Peyer's patch (tissue), 4 donors: ENCODE measurements at regions not wholly inside any gene's neighbourhood (a gene's known extent, or its start where the extent isn't known, plus 50 kb on each side); places are given as distances from the start of the nearest gene placed in this dataset.

Source experiments
- DNase-seq, 3 donors: peaks; one replicate each; pipeline ENCODE4 v3.0.0-alpha.2; 2017 to 2019
- H3K27ac ChIP-seq, 4 donors: fragments of 200-600 bp; sonication (generic); one replicate each; pipeline ENCODE4 v1.5.1; 2016 to 2019
- H3K27me3 ChIP-seq, 2 donors: fragments of 200-600 bp; sonication (generic); one replicate each; pipeline ENCODE4 v1.5.1; 2019
- H3K36me3 ChIP-seq, 3 donors: fragments of 200-600 bp; sonication (generic); one replicate each; pipeline ENCODE4 v1.5.1; 2016 to 2019
- H3K4me1 ChIP-seq, 4 donors: fragments of 200-600 bp; sonication (generic); one replicate each; pipeline ENCODE4 v1.5.1; 2016 to 2019
- H3K4me3 ChIP-seq, 4 donors: fragments of 200-600 bp; sonication (generic); 1 replicate in 3 of 4; 2 replicates in 1 of 4; pipeline ENCODE4 v1.5.1; 2016 to 2019; ENCODE audit warnings: mild to moderate bottlenecking in 1 of 4
- H3K9me3 ChIP-seq, 4 donors: fragments of 200-600 bp; sonication (generic); one replicate each; pipeline ENCODE4 v1.5.1; 2016 to 2019; ENCODE audit warnings: mild to moderate bottlenecking in 1 of 4
- POLR2A ChIP-seq, 2 donors: fragments of 450-650 bp; IDR thresholded peaks; one replicate each; pipeline ENCODE4 v1.5.1; 2017; ENCODE audit warnings: antibody characterized with exemption in 2 of 2, mild to moderate bottlenecking in 2 of 2, moderate library complexity in 2 of 2
- TF ChIP-seq, protein P1 (sequence below), 6 experiments: fragments of 450-650 bp in 4 of 6; fragments of 200-600 bp in 2 of 6; sonication (generic) in 1 of 6; IDR thresholded peaks; one replicate each; pipeline ENCODE4 v1.5.1; 2017 to 2019; ENCODE audit warnings: antibody characterized with exemption in 6 of 6, mild to moderate bottlenecking in 3 of 6, moderate library complexity in 1 of 6

- H3K4me1 ChIP-seq = peaks cover 0 to 10% (median 0%) of the 10 kb centered on the region in 4 donors
- H3K36me3 ChIP-seq = no peaks in the 10 kb centered on the region
- no peaks in the 10 kb centered on the region for H3K27me3 ChIP-seq
- TF ChIP-seq, protein P1, sequence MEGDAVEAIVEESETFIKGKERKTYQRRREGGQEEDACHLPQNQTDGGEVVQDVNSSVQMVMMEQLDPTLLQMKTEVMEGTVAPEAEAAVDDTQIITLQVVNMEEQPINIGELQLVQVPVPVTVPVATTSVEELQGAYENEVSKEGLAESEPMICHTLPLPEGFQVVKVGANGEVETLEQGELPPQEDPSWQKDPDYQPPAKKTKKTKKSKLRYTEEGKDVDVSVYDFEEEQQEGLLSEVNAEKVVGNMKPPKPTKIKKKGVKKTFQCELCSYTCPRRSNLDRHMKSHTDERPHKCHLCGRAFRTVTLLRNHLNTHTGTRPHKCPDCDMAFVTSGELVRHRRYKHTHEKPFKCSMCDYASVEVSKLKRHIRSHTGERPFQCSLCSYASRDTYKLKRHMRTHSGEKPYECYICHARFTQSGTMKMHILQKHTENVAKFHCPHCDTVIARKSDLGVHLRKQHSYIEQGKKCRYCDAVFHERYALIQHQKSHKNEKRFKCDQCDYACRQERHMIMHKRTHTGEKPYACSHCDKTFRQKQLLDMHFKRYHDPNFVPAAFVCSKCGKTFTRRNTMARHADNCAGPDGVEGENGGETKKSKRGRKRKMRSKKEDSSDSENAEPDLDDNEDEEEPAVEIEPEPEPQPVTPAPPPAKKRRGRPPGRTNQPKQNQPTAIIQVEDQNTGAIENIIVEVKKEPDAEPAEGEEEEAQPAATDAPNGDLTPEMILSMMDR (IDR thresholded peaks at IDR 0.05) = peak; percentile 72 to 95 (median 92)
- TF ChIP-seq POLR2A (IDR thresholded peaks at IDR 0.05) = no peak
- H3K9me3 ChIP-seq = no peaks in the 10 kb centered on the region
- peak overlapping the region in 2 of 4 donors; percentile 35 to 43 for H3K4me3 ChIP-seq
- no peak overlapping the region for H3K27ac ChIP-seq
- DNase-seq = peak in 2 of 3 donors; percentile 64 to 78
These were observed 120.8 kb upstream of the ZNF507 start for GRCh38 chr19:32224371-32225244.

DNA sequence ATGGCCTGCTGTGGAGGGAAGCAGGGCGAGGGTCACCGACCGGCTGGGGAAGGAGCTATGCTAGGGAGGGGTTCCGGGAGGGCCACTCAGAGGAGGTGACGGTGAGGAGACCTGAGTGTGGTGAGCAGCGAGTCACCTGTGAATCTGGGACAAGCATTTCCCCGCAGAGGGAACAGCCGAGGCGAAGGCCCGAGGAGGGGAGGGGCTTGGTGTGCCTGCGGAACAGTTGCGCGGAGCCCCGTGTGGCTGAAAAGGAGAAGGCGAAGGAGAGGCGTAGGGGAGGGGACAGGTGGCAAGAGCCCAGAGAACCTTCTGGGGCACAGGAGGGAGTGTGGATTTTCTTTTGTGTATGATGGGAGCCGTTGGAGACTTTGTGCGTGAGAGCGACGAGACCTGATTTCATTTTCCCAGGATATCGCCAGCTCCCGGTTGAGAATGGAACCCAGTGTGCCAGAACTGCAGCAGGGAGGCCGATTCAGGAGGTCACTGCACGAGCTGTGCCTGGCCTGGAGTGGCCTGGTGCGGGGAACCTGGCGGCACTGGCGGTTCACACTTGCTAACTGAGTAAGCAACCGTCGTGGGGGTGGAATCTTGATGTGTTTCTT lies 117.7 kb upstream of the ZNF507 start:
- H3K9me3 ChIP-seq = no peaks in the 10 kb centered on the region
- H3K4me3 ChIP-seq = no peak overlapping the region
- H3K27me3 ChIP-seq = no peaks in the 10 kb centered on the region
- H3K36me3 ChIP-seq = no peaks in the 10 kb centered on the region
- H3K27ac ChIP-seq = no peak overlapping the region
- peaks cover 0 to 10% (median 0%) of the 10 kb centered on the region in 4 donors for H3K4me1 ChIP-seq
- TF ChIP-seq, protein P1 (IDR thresholded peaks at IDR 0.05) = no peak
- no peak for TF ChIP-seq POLR2A (IDR thresholded peaks at IDR 0.05)
- DNase-seq = no peak

DNA sequence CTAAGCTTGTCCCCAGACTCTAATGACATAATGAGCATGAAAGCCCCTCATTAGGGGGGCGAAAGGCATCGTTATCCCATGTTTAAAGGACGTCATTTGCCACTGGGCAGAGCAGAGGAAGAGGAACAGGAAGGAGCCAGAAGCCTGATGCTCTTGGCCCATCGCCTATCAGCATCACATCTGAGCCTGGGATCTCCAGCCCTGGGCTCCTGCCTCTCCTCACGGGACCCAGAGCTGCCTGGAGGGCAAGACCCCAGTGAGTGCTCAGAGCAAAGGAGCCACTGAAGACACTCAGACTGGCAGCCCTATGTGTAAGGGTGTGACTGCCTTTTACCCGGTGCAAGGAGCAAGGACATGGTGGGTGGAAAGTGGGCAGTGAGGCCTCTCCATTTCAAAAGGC lies 115.0 kb upstream of the ZNF507 start:
- DNase-seq = no peak
- H3K27me3 ChIP-seq = no peaks in the 10 kb centered on the region
- no peaks in the 10 kb centered on the region for H3K9me3 ChIP-seq
- no peak overlapping the region for H3K27ac ChIP-seq
- H3K4me1 ChIP-seq = no peaks in the 10 kb centered on the region
- H3K36me3 ChIP-seq = no peaks in the 10 kb centered on the region
- TF ChIP-seq, protein P1 (IDR thresholded peaks at IDR 0.05) = no peak
- TF ChIP-seq POLR2A (IDR thresholded peaks at IDR 0.05) = no peak
- no peak overlapping the region for H3K4me3 ChIP-seq

- Histone ChIP-seq H3K36me3 (no peaks in the 10 kb centered on the region), H3K4me3 (no peak overlapping the region), H3K27me3 (no peaks in the 10 kb centered on the region), H3K4me1 (no peaks in the 10 kb centered on the region), H3K9me3 (no peaks in the 10 kb centered on the region), H3K27ac (no peak overlapping the region)
- no peak for TF ChIP-seq POLR2A (IDR thresholded peaks at IDR 0.05)
- TF ChIP-seq, protein P1 (IDR thresholded peaks at IDR 0.05) = no peak
- no peak for DNase-seq
These were observed 114.4 kb upstream of the ZNF507 start for GRCh38 chr19:32231020-32231419.

- no peak for DNase-seq
- H3K27me3 ChIP-seq = no peaks in the 10 kb centered on the region
- no peak for TF ChIP-seq POLR2A (IDR thresholded peaks at IDR 0.05)
- TF ChIP-seq, protein P1 (IDR thresholded peaks at IDR 0.05) = no peak
- no peaks in the 10 kb centered on the region for H3K9me3 ChIP-seq
- H3K4me1 ChIP-seq = no peaks in the 10 kb centered on the region
- H3K4me3 ChIP-seq = no peak overlapping the region
- H3K27ac ChIP-seq = no peak overlapping the region
- H3K36me3 ChIP-seq = no peaks in the 10 kb centered on the region
These were observed 113.7 kb upstream of the ZNF507 start for GRCh38 chr19:32231691-32232090.
